KOPT-K1 (cell line): ENCODE measurements at regions not wholly inside any gene's neighbourhood (a gene's known extent, or its start where the extent isn't known, plus 50 kb on each side); places are given as distances from the start of the nearest gene placed in this dataset.
"Not testable (repeated sequence)": the region's sequence is repeated elsewhere in the genome, so short reads cannot be mapped to it uniquely, and the experiment has no call there.

Experiments used
- H3K27ac ChIP-seq: fragments of 200-600 bp; sonication (generic); 2 replicates; pipeline ENCODE4 v1.5.1; 2016; ENCODE audit warnings: antibody characterized with exemption, mild to moderate bottlenecking, low read depth, low read length; ENCODE audit not compliant: poor library complexity, severe bottlenecking
- H3K36me3 ChIP-seq: fragments of 200-600 bp; sonication (generic); 2 replicates; pipeline ENCODE4 v1.5.1; 2017; ENCODE audit warnings: antibody characterized with exemption, mild to moderate bottlenecking, low read length, moderate library complexity; ENCODE audit not compliant: insufficient read depth
- H3K9me3 ChIP-seq: fragments of 200-600 bp; sonication (generic); 2 replicates; pipeline ENCODE4 v1.5.1; 2017; ENCODE audit warnings: antibody characterized with exemption, low read length, mild to moderate bottlenecking; ENCODE audit not compliant: insufficient read depth, poor library complexity, severe bottlenecking

DNA sequence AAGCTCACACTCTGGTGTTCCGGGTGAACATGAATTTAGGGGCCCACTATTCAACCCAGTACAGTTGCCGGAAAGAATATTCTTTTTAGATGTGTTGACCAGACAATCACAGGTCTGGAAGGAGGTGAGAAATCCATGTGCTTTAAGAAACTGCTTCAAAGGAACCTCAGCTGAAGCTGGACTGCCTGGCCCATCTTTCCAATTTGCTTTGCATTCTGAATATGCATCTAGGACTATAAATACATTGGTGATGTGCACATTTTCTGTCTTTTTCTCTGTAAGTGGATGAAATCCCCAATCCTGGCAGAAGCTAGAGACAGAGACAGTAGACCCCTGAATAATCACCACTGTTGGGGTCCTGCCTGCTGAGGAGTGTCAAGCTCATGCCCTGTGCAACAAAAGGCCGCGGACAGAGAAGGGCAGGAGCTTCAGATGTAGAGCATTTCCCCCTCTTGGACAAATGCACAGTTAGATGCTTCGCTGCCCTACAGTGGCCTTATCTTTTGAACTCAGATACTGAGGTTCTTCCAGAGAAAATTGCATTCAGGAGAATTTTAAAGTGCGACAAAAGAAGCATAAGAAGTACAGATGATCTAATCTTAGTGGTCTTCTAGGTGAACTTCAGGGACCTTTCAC is 368.3 kb downstream of the SFMBT2 start:
- Histone ChIP-seq H3K9me3 (peaks cover 3% of the 10 kb centered on the region), H3K36me3 (no peaks in the 10 kb centered on the region), H3K27ac (no peak overlapping the region)

DNA sequence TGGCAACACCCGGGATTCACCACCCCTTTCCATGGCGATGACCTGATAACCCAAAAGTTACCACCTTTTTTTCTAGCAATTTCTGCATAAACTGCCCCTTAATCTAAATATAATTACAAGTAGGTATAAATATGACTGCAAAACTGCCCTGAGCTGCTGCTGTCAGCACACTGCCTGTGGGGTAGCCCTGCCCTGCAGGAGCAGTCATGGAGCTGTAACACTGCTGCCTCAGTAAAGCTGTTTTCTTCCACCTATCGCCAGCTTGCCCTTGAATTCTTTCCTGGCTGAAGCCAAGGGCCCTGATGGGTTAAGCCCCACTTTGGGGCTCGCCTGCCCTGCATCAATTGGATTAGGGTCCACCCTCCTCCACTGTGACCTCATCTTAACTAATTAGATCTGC is 368.8 kb downstream of the SFMBT2 start:
- H3K36me3 ChIP-seq: no peaks in the 10 kb centered on the region
- H3K9me3 ChIP-seq: no peaks in the 10 kb centered on the region
- no peak overlapping the region for H3K27ac ChIP-seq

DNA sequence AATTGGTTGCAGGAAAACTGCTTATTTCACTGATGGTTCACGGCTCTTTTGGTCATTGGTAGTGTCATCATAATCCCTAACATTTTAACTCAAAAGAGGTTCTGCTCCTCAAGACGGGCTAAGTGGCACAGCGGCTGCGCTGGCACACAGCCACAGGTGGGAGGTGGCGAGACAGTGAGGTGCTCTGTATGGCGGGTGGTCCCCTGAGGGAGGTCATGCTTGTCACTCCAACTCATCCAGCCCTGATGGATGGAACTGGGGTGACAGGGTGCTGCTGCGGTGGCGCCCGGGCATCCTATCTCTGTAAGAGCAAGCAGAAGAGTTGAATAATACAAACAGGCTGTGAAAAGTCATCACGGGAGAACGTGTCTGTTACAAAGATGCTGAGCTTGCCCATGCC is 370.2 kb downstream of the SFMBT2 start:
- Histone ChIP-seq H3K36me3 (no peaks in the 10 kb centered on the region), H3K27ac (no peak overlapping the region), H3K9me3 (no peaks in the 10 kb centered on the region)

DNA sequence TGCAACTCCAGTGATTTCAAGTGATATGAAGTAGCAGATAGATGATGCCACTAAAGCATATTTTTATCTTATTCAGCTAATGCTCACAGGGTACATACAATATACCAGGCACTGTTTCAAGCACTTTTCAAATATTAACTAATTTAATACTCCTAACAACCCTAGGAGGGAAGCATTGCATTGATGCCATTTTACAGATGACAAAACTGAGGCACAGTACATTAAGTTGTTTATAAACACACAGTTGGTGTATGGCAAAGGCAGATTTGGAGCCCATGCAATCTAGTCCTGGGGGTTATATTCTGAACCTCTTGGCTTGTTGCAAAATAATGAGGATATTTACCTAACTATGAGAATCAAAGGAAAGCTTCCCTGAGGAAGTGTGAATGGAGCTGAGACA is 371.0 kb downstream of the SFMBT2 start:
- H3K9me3 ChIP-seq: peaks cover under 1% of the 10 kb centered on the region
- no peaks in the 10 kb centered on the region for H3K36me3 ChIP-seq
- H3K27ac ChIP-seq: no peak overlapping the region

DNA sequence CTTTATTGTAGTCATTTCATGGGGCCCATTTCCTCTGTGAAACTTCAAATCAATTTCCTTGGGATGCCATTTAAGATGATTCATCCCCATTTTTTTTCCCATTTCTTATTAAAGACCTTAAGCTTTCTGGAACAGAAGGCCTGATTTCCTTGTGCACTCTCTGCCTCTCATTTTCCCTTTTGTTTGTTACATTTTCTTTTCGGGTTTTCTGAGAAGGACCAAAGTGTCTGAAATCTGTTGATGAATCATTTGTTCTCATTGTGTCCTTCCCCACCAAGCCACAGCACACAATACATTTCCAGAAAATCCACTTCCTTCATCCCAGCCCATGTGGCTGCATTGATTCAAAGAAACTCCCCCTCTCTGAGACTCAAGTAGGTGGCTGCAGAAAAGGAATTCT is 372.4 kb downstream of the SFMBT2 start:
- no peak overlapping the region for H3K27ac ChIP-seq
- H3K9me3 ChIP-seq: peaks cover 3% of the 10 kb centered on the region
- no peaks in the 10 kb centered on the region for H3K36me3 ChIP-seq

DNA sequence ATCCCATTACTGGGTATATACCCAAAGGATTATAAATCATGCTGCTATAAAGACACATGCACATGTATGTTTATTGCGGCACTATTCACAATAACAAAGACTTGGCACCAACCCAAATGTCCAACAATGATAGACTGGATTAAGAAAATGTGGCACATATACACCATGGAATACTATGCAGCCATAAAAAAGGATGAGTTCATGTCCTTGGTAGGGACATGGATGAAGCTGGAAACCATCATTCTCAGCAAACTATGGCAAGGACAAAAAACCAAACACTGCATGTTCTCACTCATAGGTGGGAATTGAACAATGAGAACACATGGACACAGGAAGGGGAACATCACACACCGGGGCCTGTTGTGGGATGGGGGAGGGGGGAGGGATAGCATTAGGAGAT is 373.4 kb downstream of the SFMBT2 start:
- not testable (repeated sequence) for H3K9me3 ChIP-seq, H3K27ac ChIP-seq, H3K36me3 ChIP-seq

DNA sequence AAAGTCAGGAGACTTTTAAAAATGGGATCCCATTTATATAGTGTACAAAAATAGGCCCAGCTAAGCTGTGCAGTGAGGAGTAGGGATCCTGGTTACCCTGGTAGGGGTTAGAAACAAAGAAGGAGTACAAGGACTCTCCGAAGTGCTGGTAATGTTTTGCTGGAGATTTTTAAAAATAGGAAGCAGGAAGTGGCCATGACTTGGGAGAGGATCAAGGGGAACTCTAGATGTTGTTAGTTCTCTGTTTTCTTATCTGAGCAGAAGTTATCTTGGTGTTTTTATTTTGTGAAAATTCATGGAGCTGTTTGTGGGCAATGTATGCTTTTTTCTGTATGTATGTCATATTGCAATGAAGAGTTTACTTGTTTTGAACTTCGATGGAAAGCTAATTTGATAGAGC is 373.9 kb downstream of the SFMBT2 start:
- Histone ChIP-seq H3K36me3 (no peaks in the 10 kb centered on the region), H3K9me3 (peaks cover 3% of the 10 kb centered on the region), H3K27ac (no peak overlapping the region)

DNA sequence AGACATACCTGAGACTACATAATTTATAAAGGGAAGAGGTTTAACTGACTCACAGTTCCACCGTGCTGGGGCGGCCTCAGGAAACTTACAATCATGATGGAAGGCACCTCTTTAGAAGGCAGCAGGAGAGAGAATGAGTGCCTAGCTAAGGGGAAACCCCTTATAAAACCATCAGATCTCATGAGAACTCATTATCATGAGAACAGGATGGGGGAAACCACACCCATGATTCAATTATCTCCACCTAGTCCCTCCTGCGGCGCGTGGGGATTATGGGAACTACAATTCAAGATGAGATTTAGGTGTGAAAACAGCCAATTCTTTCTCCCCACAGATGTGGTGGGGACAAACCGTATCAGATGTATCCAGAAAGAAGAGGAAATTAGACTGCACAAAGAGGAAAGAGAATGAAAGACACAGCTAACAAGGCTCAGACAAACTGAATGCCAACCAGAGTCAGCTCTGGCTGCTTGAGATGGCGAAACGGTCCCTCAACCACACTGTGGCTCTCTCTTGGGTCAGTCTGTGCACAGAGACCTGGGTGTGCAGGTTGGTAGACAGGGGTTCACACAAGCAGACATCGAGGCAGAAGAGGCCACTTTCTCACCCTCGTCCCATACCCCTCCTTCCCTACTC is 375.6 kb downstream of the SFMBT2 start:
- Histone ChIP-seq H3K9me3 (peaks cover 9% of the 10 kb centered on the region), H3K27ac (peak overlapping the region; percentile 74), H3K36me3 (no peaks in the 10 kb centered on the region)

DNA sequence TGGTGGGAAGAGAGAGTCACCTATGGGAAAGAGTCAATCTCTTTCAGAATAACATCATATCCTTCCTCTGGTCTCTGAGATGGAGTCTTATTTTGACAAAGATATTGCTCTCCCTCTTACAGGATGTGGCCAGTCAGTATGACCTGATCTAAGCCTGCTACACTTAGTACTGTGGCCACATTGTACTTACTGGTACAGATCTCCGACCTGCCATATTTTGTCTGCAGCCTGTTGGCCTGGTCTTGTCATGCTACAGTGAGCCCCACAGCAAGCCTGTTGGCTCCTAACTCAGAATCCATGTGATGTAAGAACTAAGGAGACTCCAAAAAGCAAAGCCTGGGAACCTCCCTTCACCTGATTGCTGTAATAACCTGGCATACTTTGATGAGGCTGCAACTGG is 377.8 kb downstream of the SFMBT2 start:
- H3K27ac ChIP-seq: no peak overlapping the region
- peaks cover 23% of the 10 kb centered on the region for H3K9me3 ChIP-seq
- H3K36me3 ChIP-seq: no peaks in the 10 kb centered on the region

DNA sequence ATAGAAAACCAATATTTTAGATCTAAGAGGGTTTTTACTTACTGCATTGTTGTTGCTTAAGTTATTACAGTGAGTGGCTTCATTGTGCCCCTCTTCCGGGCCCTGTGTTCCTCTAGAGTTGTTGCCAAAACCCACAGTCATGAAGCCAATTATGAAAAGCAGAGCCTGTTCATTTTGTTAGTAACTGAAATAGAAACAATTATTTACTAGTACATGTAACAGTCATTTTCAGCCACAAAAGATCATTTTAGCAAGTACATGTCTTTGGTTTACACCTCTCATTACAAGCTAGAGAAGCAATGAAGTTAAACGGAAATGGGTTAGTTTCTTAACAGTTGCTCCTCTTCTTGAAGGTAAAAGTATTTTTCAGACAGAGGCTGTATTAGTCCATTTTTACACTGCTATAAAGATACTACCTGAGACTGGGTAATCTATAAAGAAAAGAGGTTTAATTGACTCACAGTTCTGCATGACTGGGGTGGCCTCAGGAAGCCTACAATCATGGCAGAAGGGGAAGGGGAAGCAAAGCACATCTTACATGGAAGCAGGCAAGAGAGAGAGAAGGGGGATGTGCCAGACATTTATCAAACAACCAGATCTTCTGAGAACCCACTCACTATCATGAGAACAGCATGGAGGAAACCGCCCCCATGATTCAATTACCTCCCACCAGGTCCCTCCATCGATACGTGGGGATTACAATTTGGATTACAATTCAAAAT is 380.5 kb downstream of the SFMBT2 start:
- no peak overlapping the region for H3K27ac ChIP-seq
- peaks cover 23% of the 10 kb centered on the region for H3K9me3 ChIP-seq
- no peaks in the 10 kb centered on the region for H3K36me3 ChIP-seq

DNA sequence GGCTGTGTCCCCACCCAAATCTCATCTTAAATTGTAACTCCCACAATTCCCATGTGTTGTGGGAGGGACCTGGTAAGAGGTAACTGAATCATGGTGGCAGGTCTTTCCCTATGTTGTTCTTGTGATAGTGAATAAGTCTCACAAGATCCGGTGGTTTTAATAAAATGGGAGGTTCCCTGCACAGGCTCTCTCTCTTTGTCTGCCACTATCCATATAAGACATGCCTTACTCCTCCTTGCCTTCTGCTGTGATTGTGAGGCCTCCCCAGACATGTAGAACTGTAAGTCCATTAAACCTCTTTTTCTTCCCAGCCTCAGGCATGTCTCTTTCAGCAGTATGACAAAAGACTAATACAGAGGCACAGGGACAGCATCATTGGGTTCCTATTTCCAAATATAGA is 381.2 kb downstream of the SFMBT2 start:
- H3K36me3 ChIP-seq: no peaks in the 10 kb centered on the region
- H3K27ac ChIP-seq: no peak overlapping the region
- H3K9me3 ChIP-seq: peaks cover 20% of the 10 kb centered on the region

DNA sequence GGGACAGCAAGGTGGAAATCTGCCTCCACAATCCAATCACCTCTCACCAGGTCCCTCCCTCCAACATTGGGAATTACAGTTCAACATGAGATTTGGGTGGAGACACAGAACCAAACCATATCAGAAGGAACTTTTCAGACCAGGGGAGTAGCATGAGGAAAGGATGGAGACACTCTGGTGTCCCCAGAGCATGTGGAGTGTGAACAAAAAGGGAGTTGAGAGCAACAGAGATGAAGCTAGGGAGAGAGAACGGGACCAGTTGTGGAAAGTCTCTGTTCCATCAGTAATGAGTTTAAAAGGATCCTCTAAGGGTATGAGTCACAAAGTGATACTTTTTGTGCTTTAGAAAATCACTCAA is 382.0 kb downstream of the SFMBT2 start:
- Histone ChIP-seq H3K36me3 (no peaks in the 10 kb centered on the region), H3K27ac (no peak overlapping the region)

DNA sequence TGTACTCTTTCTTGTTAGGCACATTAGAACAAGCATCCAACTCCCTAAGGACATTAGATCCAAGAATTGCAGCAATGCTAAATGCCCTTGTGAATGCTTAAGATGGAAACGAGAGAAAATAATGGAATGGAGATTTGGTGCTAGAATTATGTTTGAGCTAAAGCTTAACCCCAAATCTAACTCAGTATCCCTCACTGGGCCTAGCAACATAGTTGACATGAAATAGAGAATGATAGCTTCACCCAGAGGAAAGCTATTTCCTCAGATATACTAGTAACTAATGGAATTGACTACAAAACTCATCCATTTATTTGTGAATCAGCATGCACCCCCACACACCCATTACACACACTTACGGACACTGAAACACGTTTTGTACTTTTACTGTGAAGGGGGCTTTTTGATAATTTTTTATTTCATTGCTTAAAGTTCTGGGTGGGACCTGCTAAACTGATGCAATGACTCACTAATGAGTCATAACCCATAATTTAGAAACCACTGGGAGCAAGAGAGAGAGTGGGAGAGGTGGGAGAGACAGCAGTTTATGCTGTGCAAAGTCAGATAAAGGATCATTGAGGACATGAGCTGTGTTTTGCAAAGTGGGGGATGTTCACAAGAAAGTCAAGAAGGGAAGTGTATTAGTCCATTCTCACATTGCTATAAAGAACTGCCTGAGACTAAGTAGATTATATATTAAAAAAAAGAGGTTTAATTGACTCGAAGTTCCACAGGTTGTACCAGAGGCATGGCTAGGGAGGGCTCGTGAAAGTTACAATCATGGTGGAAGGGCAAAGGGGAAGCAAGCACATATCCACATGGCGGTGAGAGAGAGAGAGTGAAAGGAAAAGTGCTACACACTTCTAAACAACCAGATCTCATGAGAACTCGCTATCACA is 382.7 kb downstream of the SFMBT2 start:
- H3K36me3 ChIP-seq: no peaks in the 10 kb centered on the region
- H3K9me3 ChIP-seq: peaks cover 22% of the 10 kb centered on the region
- no peak overlapping the region for H3K27ac ChIP-seq

More for the DNA sequence above, 382.0 kb downstream of the SFMBT2 start:
- peaks cover 19% of the 10 kb centered on the region for H3K9me3 ChIP-seq

DNA sequence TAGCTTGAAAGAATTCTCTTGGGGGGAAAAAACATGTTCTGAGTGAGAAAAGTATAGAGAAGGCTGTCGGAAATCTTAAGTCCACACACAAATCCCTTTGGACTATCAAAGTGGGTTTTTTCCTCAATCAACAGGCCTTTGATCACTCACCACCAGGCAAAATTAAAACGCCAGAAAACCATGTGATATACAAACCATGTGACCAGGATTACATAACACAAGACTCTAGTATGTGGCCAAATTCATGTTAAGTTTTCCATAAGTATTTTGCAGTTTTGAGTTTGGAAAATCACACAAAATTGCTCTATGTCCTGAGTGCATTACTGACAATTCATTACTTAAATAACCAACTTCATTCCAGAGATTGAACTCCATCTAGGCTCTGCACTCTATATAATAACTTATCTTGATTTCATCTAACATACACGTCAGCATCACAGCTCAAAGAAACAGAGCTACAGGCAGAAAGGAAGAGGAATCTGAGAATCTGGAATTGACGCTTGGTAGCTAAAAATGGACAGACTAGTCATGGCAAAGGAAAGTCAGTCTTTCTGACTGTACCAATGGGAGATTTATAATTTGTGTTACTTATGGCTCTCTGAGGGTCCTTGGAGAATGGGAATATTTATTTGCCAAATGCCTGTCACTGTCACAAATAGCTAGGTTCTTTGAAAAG is 383.5 kb downstream of the SFMBT2 start:
- H3K27ac ChIP-seq: no peak overlapping the region
- H3K36me3 ChIP-seq: no peaks in the 10 kb centered on the region
- peaks cover 25% of the 10 kb centered on the region for H3K9me3 ChIP-seq

DNA sequence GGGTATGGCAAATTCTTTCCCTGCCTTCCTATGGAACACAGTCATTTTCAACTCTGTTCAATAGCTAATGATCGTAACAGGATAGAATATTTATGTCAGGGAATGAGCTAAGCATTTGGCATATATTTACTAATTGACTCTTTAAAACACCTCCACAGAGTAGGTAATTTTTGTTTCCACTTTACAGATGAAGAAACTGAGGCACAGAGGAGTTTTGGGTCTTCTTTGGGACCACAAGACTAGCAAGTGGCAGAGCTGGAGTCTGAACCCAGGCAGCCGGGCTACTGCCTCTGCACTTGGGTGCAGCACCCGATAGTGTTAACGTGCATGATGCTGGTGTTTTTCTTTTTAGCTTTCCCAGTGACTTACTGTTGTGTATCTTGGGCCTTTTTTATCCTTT is 384.0 kb downstream of the SFMBT2 start:
- Histone ChIP-seq H3K9me3 (peaks cover 25% of the 10 kb centered on the region), H3K27ac (no peak overlapping the region), H3K36me3 (no peaks in the 10 kb centered on the region)
